ENCODE measurements at regions not wholly inside any gene's neighbourhood (a gene's known extent, or its start where the extent isn't known, plus 50 kb on each side); places are given as distances from the start of the nearest gene placed in this dataset.
"Not testable (repeated sequence)": the region's sequence is repeated elsewhere in the genome, so short reads cannot be mapped to it uniquely, and the experiment has no call there.

- H3K4me1 ChIP-seq (ENCODE audit: control insufficient read depth in 1 of 2, low read depth in 2 of 2), result peaks cover 10 to 21% of the 10 kb centered on the region in 2 donors
Observed at GRCh38 chr20:19920381-19921138, 96.6 kb upstream of the NAA20 start.

GRCh38 chr20:19921284-19921793 lies 95.8 kb upstream of the NAA20 start:
- Histone ChIP-seq H3K27ac (no peak overlapping the region), H3K4me1 (ENCODE audit: control insufficient read depth in 1 of 2, low read depth in 2 of 2) (peaks cover 7 to 19% of the 10 kb centered on the region in 2 donors), H3K27me3 (replicated peaks; ENCODE audit: insufficient read depth) (no peaks in the 10 kb centered on the region), H3K4me3 (no peak overlapping the region), H3K9me3 (no peaks in the 10 kb centered on the region), H3K36me3 (no peaks in the 10 kb centered on the region)
- ATAC-seq (ENCODE audit: insufficient number of reproducible peaks, low FRiP score, low read depth) (no peak), DNase-seq (ENCODE audit: low spot score) (no peak)
- TF ChIP-seq, protein P1, sequence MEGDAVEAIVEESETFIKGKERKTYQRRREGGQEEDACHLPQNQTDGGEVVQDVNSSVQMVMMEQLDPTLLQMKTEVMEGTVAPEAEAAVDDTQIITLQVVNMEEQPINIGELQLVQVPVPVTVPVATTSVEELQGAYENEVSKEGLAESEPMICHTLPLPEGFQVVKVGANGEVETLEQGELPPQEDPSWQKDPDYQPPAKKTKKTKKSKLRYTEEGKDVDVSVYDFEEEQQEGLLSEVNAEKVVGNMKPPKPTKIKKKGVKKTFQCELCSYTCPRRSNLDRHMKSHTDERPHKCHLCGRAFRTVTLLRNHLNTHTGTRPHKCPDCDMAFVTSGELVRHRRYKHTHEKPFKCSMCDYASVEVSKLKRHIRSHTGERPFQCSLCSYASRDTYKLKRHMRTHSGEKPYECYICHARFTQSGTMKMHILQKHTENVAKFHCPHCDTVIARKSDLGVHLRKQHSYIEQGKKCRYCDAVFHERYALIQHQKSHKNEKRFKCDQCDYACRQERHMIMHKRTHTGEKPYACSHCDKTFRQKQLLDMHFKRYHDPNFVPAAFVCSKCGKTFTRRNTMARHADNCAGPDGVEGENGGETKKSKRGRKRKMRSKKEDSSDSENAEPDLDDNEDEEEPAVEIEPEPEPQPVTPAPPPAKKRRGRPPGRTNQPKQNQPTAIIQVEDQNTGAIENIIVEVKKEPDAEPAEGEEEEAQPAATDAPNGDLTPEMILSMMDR (IDR thresholded peaks at IDR 0.05), result no peak

More at GRCh38 chr20:19920381-19921138, 96.6 kb upstream of the NAA20 start:
- Histone ChIP-seq H3K36me3 (no peaks in the 10 kb centered on the region), H3K9me3 (no peaks in the 10 kb centered on the region), H3K4me3 (no peak overlapping the region), H3K27me3 (replicated peaks; ENCODE audit: insufficient read depth) (no peaks in the 10 kb centered on the region), H3K27ac (no peak overlapping the region)
- ATAC-seq (ENCODE audit: insufficient number of reproducible peaks, low FRiP score, low read depth), result no peak
- TF ChIP-seq, protein P1 (IDR thresholded peaks at IDR 0.05), result no peak
- DNase-seq (ENCODE audit: low spot score), result no peak

- not testable (repeated sequence) for H3K9me3 ChIP-seq
- H3K4me1 ChIP-seq (ENCODE audit: control insufficient read depth in 1 of 2, low read depth in 2 of 2), result peaks cover 5 to 19% of the 10 kb centered on the region in 2 donors
Observed at GRCh38 chr20:19921829-19922228, 95.3 kb upstream of the NAA20 start.

GRCh38 chr20:19922716-19923115 lies 94.4 kb upstream of the NAA20 start:
- Histone ChIP-seq H3K4me1 (ENCODE audit: control insufficient read depth in 1 of 2, low read depth in 2 of 2) (peaks cover 5 to 16% of the 10 kb centered on the region in 2 donors), H3K27me3 (replicated peaks; ENCODE audit: insufficient read depth) (no peaks in the 10 kb centered on the region), H3K4me3 (no peak overlapping the region), H3K36me3 (no peaks in the 10 kb centered on the region), H3K27ac (no peak overlapping the region), H3K9me3 (no peaks in the 10 kb centered on the region)
- DNase-seq (ENCODE audit: low spot score) (no peak), ATAC-seq (ENCODE audit: insufficient number of reproducible peaks, low FRiP score, low read depth) (no peak)
- TF ChIP-seq, protein P1 (IDR thresholded peaks at IDR 0.05), result no peak

More at GRCh38 chr20:19921829-19922228, 95.3 kb upstream of the NAA20 start:
- H3K4me3 ChIP-seq; DNase-seq (ENCODE audit: low spot score); ATAC-seq (ENCODE audit: insufficient number of reproducible peaks, low FRiP score, low read depth); H3K27me3 ChIP-seq (replicated peaks; ENCODE audit: insufficient read depth); H3K27ac ChIP-seq; H3K36me3 ChIP-seq: not testable (repeated sequence)

- Histone ChIP-seq H3K9me3 (no peaks in the 10 kb centered on the region), H3K27ac (no peak overlapping the region), H3K4me3 (no peak overlapping the region), H3K4me1 (ENCODE audit: control insufficient read depth in 1 of 2, low read depth in 2 of 2) (peaks cover 5 to 21% of the 10 kb centered on the region in 2 donors), H3K27me3 (replicated peaks; ENCODE audit: insufficient read depth) (no peaks in the 10 kb centered on the region), H3K36me3 (no peaks in the 10 kb centered on the region)
- ATAC-seq (ENCODE audit: insufficient number of reproducible peaks, low FRiP score, low read depth) (no peak), DNase-seq (ENCODE audit: low spot score) (no peak)
- TF ChIP-seq, protein P1 (IDR thresholded peaks at IDR 0.05), result no peak
Observed at GRCh38 chr20:19923762-19924161, 93.4 kb upstream of the NAA20 start.
